GM12864 (cell line): ENCODE measurements at regions not wholly inside any gene's neighbourhood (a gene's known extent, or its start where the extent isn't known, plus 50 kb on each side); places are given as distances from the start of the nearest gene placed in this dataset.

Experiments
- DNase-seq: peaks from one replicate; pipeline ENCODE4 v3.0.0-alpha.2; 2011; ENCODE audit warnings: low read depth
- H3K4me3 ChIP-seq: 2 replicates; pipeline ENCODE4 v1.5.1; 2011; ENCODE audit warnings: mild to moderate bottlenecking, low read depth, low read length, control low read depth
- CTCF ChIP-seq: IDR thresholded peaks from 2 replicates; pipeline ENCODE4 v1.5.1; 2011; ENCODE audit warnings: low read depth, mild to moderate bottlenecking, moderate library complexity, low read length, control low read depth, inconsistent platforms; ENCODE audit errors: missing control alignments

- DNase-seq = no peak
- TF ChIP-seq CTCF = no peak
- H3K4me3 ChIP-seq = no peak overlapping the region
Measured at GRCh38 chr6:47145212-47145611, 103.1 kb upstream of the ADGRF1 start.

GRCh38 chr6:47144306-47144705 lies 102.2 kb upstream of the ADGRF1 start:
- no peak for TF ChIP-seq CTCF
- no peak for DNase-seq
- H3K4me3 ChIP-seq = no peak overlapping the region

GRCh38 chr6:47141963-47142362 lies 99.8 kb upstream of the ADGRF1 start:
- DNase-seq = no peak
- TF ChIP-seq CTCF = no peak
- no peak overlapping the region for H3K4me3 ChIP-seq

- no peak overlapping the region for H3K4me3 ChIP-seq
- no peak for TF ChIP-seq CTCF
Measured at GRCh38 chr6:47141171-47141570, 99.0 kb upstream of the ADGRF1 start.

GRCh38 chr6:47138046-47138445 lies 95.9 kb upstream of the ADGRF1 start:
- no peak for DNase-seq
- TF ChIP-seq CTCF = no peak
- H3K4me3 ChIP-seq = no peak overlapping the region

More at GRCh38 chr6:47141171-47141570, 99.0 kb upstream of the ADGRF1 start:
- DNase-seq = no peak

- H3K4me3 ChIP-seq = no peak overlapping the region
- DNase-seq = no peak
- no peak for TF ChIP-seq CTCF
Measured at GRCh38 chr6:47137073-47137472, 94.9 kb upstream of the ADGRF1 start.

GRCh38 chr6:47135772-47136171 lies 93.6 kb upstream of the ADGRF1 start:
- no peak overlapping the region for H3K4me3 ChIP-seq
- no peak for DNase-seq
- TF ChIP-seq CTCF = no peak
